Lower leg skin (tissue), 3 donors: ENCODE measurements at regions not wholly inside any gene's neighbourhood (a gene's known extent, or its start where the extent isn't known, plus 50 kb on each side); places are given as distances from the start of the nearest gene placed in this dataset.

Source experiments
- CTCF ChIP-seq, 3 donors: fragments of 450-650 bp; IDR thresholded peaks; one replicate each; pipeline ENCODE4 v1.5.1; 2016; ENCODE audit warnings: antibody characterized with exemption in 3 of 3, mild to moderate bottlenecking in 3 of 3, moderate library complexity in 2 of 3
- POLR2A ChIP-seq, 2 donors: fragments of 450-650 bp; IDR thresholded peaks; one replicate each; pipeline ENCODE4 v1.6.1; 2016 to 2017; ENCODE audit warnings: antibody characterized with exemption in 2 of 2, mild to moderate bottlenecking in 1 of 2, moderate library complexity in 1 of 2

DNA sequence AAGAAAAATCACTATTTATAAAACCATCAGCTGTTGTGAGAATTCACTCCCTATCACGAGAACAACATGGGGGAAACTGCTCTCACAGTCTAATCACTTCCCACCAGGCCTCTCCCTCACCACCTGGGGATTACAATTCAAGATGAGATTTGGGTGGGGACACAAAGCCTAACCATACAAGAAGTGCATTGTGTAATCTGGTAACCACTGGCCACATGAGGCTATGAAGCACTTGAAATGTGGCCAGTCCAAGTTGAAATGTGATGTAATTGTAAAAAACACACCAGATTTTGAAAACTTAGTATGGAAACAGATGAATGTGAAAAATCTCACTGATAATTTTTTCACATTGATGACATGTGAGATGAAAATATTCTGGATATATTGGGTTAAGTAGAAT, 293.8 kb downstream of the TTLL7 start:
- TF ChIP-seq CTCF (IDR thresholded peaks at IDR 0.05) = no peak
- TF ChIP-seq POLR2A (IDR thresholded peaks at IDR 0.05) = no peak
